Right lobe of liver (tissue), 4 donors: ENCODE measurements at regions not wholly inside any gene's neighbourhood (a gene's known extent, or its start where the extent isn't known, plus 50 kb on each side); places are given as distances from the start of the nearest gene placed in this dataset.

Experiments used
- CTCF ChIP-seq, 4 donors: fragments of 200-600 bp in 3 of 4; fragments of 450-650 bp in 1 of 4; IDR thresholded peaks; one replicate each; pipeline versions ENCODE4 v1.5.1 to v1.8.0; 2016 to 2022; ENCODE audit warnings: antibody characterized with exemption in 4 of 4, mild to moderate bottlenecking in 2 of 4
- POLR2A ChIP-seq: fragments of 450-650 bp; IDR thresholded peaks from one replicate; pipeline ENCODE4 v1.6.1; 2017; ENCODE audit warnings: antibody characterized with exemption, mild to moderate bottlenecking
- donor health status: DM: no; HTN: no; CAD: no.
- donor health status: DM: no; HTN: no; CAD: no.
- donor health status: DM: no; HTN: yes; CAD: no.

- no peak for TF ChIP-seq POLR2A
- no peak for TF ChIP-seq CTCF (IDR thresholded peaks at IDR 0.05)
These were observed 259.8 kb downstream of the FAM43A start for GRCh38 chr3:194945508-194945907.
